Naive thymus-derived CD4-positive, alpha-beta T cell (primary cell): ENCODE measurements at regions not wholly inside any gene's neighbourhood (a gene's known extent, or its start where the extent isn't known, plus 50 kb on each side); places are given as distances from the start of the nearest gene placed in this dataset.

Source experiments
- ATAC-seq: fragments of 150-1000 bp; cut with Tn5 transposase; 2 replicates; pipeline ENCODE4 v1.10.0; 2021; ENCODE audit warnings: mild to moderate bottlenecking, moderate library complexity
- CTCF ChIA-PET: fragments of 350-600 bp; sonication (Branson Sonifier 250); formaldehyde crosslinking; loops from one replicate; lab custom pipeline; 2021; ENCODE audit warnings: antibody characterized with exemption; lab: Charles Lee
- POLR2A ChIA-PET: fragments of 350-600 bp; sonication (Branson Sonifier 250); formaldehyde crosslinking; loops from one replicate; lab custom pipeline; 2021; ENCODE audit warnings: antibody characterized with exemption, inconsistent platforms; lab: Charles Lee
- DNase-seq, 9 donors: peaks; one replicate each; pipeline versions ENCODE4 v3.0.0 to v3.0.0-alpha.2; 2020 to 2022; ENCODE audit warnings: mixed read lengths in 1 of 9
- H3K27ac ChIP-seq: one replicate; pipeline ENCODE4 v1.7.0; 2013; ENCODE audit warnings: mild to moderate bottlenecking, low read depth, low read length, moderate library complexity
- H3K27me3 ChIP-seq, 2 donors: one replicate each; pipeline ENCODE4 v1.7.0; 2013; ENCODE audit warnings: low read length in 2 of 2, mild to moderate bottlenecking in 2 of 2, moderate library complexity in 2 of 2; ENCODE audit not compliant: control insufficient read depth in 2 of 2, insufficient read depth in 2 of 2
- H3K36me3 ChIP-seq, 3 experiments: 1 replicate in 2 of 3; 2 replicates in 1 of 3; pipeline ENCODE4 v1.7.0; 2013; ENCODE audit warnings: low read length in 3 of 3, mild to moderate bottlenecking in 3 of 3, moderate library complexity in 1 of 3; ENCODE audit not compliant: insufficient read depth in 3 of 3, control insufficient read depth in 2 of 3
- H3K4me1 ChIP-seq, 2 donors: one replicate each; pipeline ENCODE4 v1.7.0; 2013; ENCODE audit warnings: low read length in 2 of 2, mild to moderate bottlenecking in 2 of 2, moderate library complexity in 1 of 2; ENCODE audit not compliant: control insufficient read depth in 2 of 2, insufficient read depth in 2 of 2
- H3K4me3 ChIP-seq: 2 replicates; pipeline ENCODE4 v1.7.0; 2013; ENCODE audit warnings: mild to moderate bottlenecking, low read length
- H3K9me3 ChIP-seq, 3 experiments: 1 replicate in 2 of 3; 2 replicates in 1 of 3; pipeline ENCODE4 v1.7.0; 2013; ENCODE audit warnings: low read length in 3 of 3; ENCODE audit not compliant: control insufficient read depth in 2 of 3
- H3K27ac Mint-ChIP-seq, 9 donors: one replicate each; pipeline ENCODE4 v1.8.0; 2020 to 2022; ENCODE audit warnings: mixed read lengths in 9 of 9, mild to moderate bottlenecking in 8 of 9, moderate library complexity in 5 of 9, inconsistent platforms in 2 of 9
- H3K27me3 Mint-ChIP-seq, 5 donors: one replicate each; pipeline ENCODE4 v1.8.0; 2021 to 2022; ENCODE audit warnings: mixed read lengths in 5 of 5, mild to moderate bottlenecking in 1 of 5
- H3K36me3 Mint-ChIP-seq, 5 donors: one replicate each; pipeline ENCODE4 v1.8.0; 2020 to 2022; ENCODE audit warnings: mixed read lengths in 5 of 5, mild to moderate bottlenecking in 3 of 5, inconsistent platforms in 1 of 5
- H3K4me1 Mint-ChIP-seq, 7 donors: one replicate each; pipeline ENCODE4 v1.8.0; 2020 to 2022; ENCODE audit warnings: mixed read lengths in 7 of 7, mild to moderate bottlenecking in 3 of 7, inconsistent platforms in 1 of 7
- H3K4me3 Mint-ChIP-seq, 10 donors: one replicate each; pipeline ENCODE4 v1.8.0; 2020 to 2022; ENCODE audit warnings: mild to moderate bottlenecking in 10 of 10, mixed read lengths in 10 of 10, moderate library complexity in 6 of 10, inconsistent platforms in 2 of 10
- H3K9me3 Mint-ChIP-seq, 11 donors: one replicate each; pipeline ENCODE4 v1.8.0; 2020 to 2022; ENCODE audit warnings: mixed read lengths in 11 of 11, mild to moderate bottlenecking in 4 of 11, inconsistent platforms in 1 of 11, moderate library complexity in 1 of 11
- intact Hi-C, 2 donors: fragments of 100-400 bp; cut with micrococcal nuclease; formaldehyde crosslinking; loops; one replicate each; pipeline ENCODE4 v1.15.1; 2023

- Mint-ChIP-seq H3K27ac (no peak overlapping the region), H3K27me3 (peaks cover 0 to 5% (median 0%) of the 10 kb centered on the region in 5 donors), H3K4me1 (peaks cover 0 to 6% (median 0%) of the 10 kb centered on the region in 7 donors), H3K4me3 (no peak overlapping the region), H3K36me3 (no peaks in the 10 kb centered on the region), H3K9me3 (peaks cover 0 to 5% (median 0%) of the 10 kb centered on the region in 11 donors)
- no peak overlapping the region for H3K27ac ChIP-seq
- no peaks in the 10 kb centered on the region for H3K4me1 ChIP-seq
- ChIA-PET CTCF (no interaction called here), POLR2A (no interaction called here)
- ATAC-seq (peak; percentile 78), DNase-seq (no peak)
- no peaks in the 10 kb centered on the region for H3K9me3 ChIP-seq
- no peaks in the 10 kb centered on the region for H3K36me3 ChIP-seq
- no peaks in the 10 kb centered on the region for H3K27me3 ChIP-seq
- intact Hi-C loops = no loop called here
- H3K4me3 ChIP-seq = no peak overlapping the region
Observed at GRCh38 chr13:80036845-80037504, 304.0 kb downstream of the SPRY2 start.

GRCh38 chr13:80035096-80035495 is 305.8 kb downstream of the SPRY2 start:
- Histone ChIP-seq H3K9me3 (no peaks in the 10 kb centered on the region), H3K27ac (no peak overlapping the region), H3K36me3 (no peaks in the 10 kb centered on the region), H3K4me1 (no peaks in the 10 kb centered on the region), H3K4me3 (no peak overlapping the region), H3K27me3 (no peaks in the 10 kb centered on the region)
- Mint-ChIP-seq H3K4me3 (no peak overlapping the region), H3K27me3 (peaks cover 0 to 5% (median 0%) of the 10 kb centered on the region in 5 donors), H3K9me3 (peaks cover 0 to 8% (median 0%) of the 10 kb centered on the region in 11 donors), H3K36me3 (no peaks in the 10 kb centered on the region), H3K27ac (no peak overlapping the region), H3K4me1 (peaks cover 0 to 6% (median 0%) of the 10 kb centered on the region in 7 donors)
- intact Hi-C loops = no loop called here
- DNase-seq (no peak), ATAC-seq (no peak)
- CTCF ChIA-PET = no interaction called here
- POLR2A ChIA-PET = no interaction called here

- H3K27ac Mint-ChIP-seq = no peak overlapping the region
- intact Hi-C loops = no loop called here
Observed at GRCh38 chr13:80033951-80034350, 307.0 kb downstream of the SPRY2 start.

GRCh38 chr13:80033286-80033685 is 307.6 kb downstream of the SPRY2 start:
- Mint-ChIP-seq H3K36me3 (no peaks in the 10 kb centered on the region), H3K9me3 (peaks cover 0 to 9% (median 0%) of the 10 kb centered on the region in 11 donors), H3K27me3 (peaks cover 0 to 5% (median 0%) of the 10 kb centered on the region in 5 donors), H3K27ac (no peak overlapping the region), H3K4me1 (peaks cover 0 to 6% (median 0%) of the 10 kb centered on the region in 7 donors), H3K4me3 (no peak overlapping the region)
- Histone ChIP-seq H3K9me3 (no peaks in the 10 kb centered on the region), H3K4me1 (no peaks in the 10 kb centered on the region), H3K4me3 (no peak overlapping the region), H3K27ac (no peak overlapping the region), H3K36me3 (no peaks in the 10 kb centered on the region), H3K27me3 (no peaks in the 10 kb centered on the region)
- ChIA-PET CTCF (no interaction called here), POLR2A (no interaction called here)
- DNase-seq = no peak
- intact Hi-C loops = no loop called here
- no peak for ATAC-seq

More at GRCh38 chr13:80033951-80034350, 307.0 kb downstream of the SPRY2 start:
- Histone ChIP-seq H3K36me3 (no peaks in the 10 kb centered on the region), H3K4me3 (no peak overlapping the region), H3K9me3 (no peaks in the 10 kb centered on the region), H3K4me1 (no peaks in the 10 kb centered on the region), H3K27ac (no peak overlapping the region), H3K27me3 (no peaks in the 10 kb centered on the region)
- no peak for DNase-seq
- H3K4me3 Mint-ChIP-seq = no peak overlapping the region
- ATAC-seq = no peak
- H3K27me3 Mint-ChIP-seq = peaks cover 0 to 5% (median 0%) of the 10 kb centered on the region in 5 donors
- ChIA-PET POLR2A (no interaction called here), CTCF (no interaction called here)
- peaks cover 0 to 9% (median 0%) of the 10 kb centered on the region in 11 donors for H3K9me3 Mint-ChIP-seq
- peaks cover 0 to 6% (median 0%) of the 10 kb centered on the region in 7 donors for H3K4me1 Mint-ChIP-seq
- H3K36me3 Mint-ChIP-seq = no peaks in the 10 kb centered on the region

GRCh38 chr13:80030491-80030890 is 310.4 kb downstream of the SPRY2 start:
- Mint-ChIP-seq H3K36me3 (no peaks in the 10 kb centered on the region), H3K9me3 (peaks cover 0 to 5% (median 0%) of the 10 kb centered on the region in 11 donors), H3K4me1 (peaks cover 0 to 2% (median 0%) of the 10 kb centered on the region in 7 donors), H3K27me3 (no peaks in the 10 kb centered on the region), H3K4me3 (no peak overlapping the region), H3K27ac (no peak overlapping the region)
- Histone ChIP-seq H3K9me3 (no peaks in the 10 kb centered on the region), H3K4me3 (no peak overlapping the region), H3K4me1 (no peaks in the 10 kb centered on the region), H3K27me3 (no peaks in the 10 kb centered on the region), H3K36me3 (no peaks in the 10 kb centered on the region), H3K27ac (no peak overlapping the region)
- peak; percentile 24 for ATAC-seq
- CTCF ChIA-PET = no interaction called here
- POLR2A ChIA-PET = no interaction called here
- intact Hi-C loops = no loop called here
- DNase-seq = no peak

- no peak overlapping the region for H3K4me3 Mint-ChIP-seq
- peaks cover 0 to 2% (median 0%) of the 10 kb centered on the region in 7 donors for H3K4me1 Mint-ChIP-seq
- no peaks in the 10 kb centered on the region for H3K36me3 ChIP-seq
- ChIA-PET POLR2A (no interaction called here), CTCF (no interaction called here)
- H3K27me3 ChIP-seq = no peaks in the 10 kb centered on the region
- H3K4me3 ChIP-seq = no peak overlapping the region
- DNase-seq (no peak), ATAC-seq (no peak)
- no peaks in the 10 kb centered on the region for H3K27me3 Mint-ChIP-seq
- no peak overlapping the region for H3K27ac Mint-ChIP-seq
- H3K9me3 Mint-ChIP-seq = peaks cover 0 to 5% (median 0%) of the 10 kb centered on the region in 11 donors
- H3K27ac ChIP-seq = no peak overlapping the region
- H3K9me3 ChIP-seq = no peaks in the 10 kb centered on the region
- no peaks in the 10 kb centered on the region for H3K36me3 Mint-ChIP-seq
- H3K4me1 ChIP-seq = no peaks in the 10 kb centered on the region
- intact Hi-C loops = loop anchor here in 1 of 2 donors (10.0 kb wide), 1 partner anchor 56 kb away; no protein-coding TSS in a partner anchor
Observed at GRCh38 chr13:80029170-80029569, 311.8 kb downstream of the SPRY2 start.

GRCh38 chr13:80022146-80022545 is 318.8 kb downstream of the SPRY2 start:
- CTCF ChIA-PET = no interaction called here
- Mint-ChIP-seq H3K4me3 (no peak overlapping the region), H3K27me3 (peaks cover 0 to 2% (median 0%) of the 10 kb centered on the region in 5 donors), H3K27ac (no peak overlapping the region), H3K9me3 (peaks cover 0 to 7% (median 0%) of the 10 kb centered on the region in 11 donors), H3K36me3 (peaks cover 0 to 4% (median 0%) of the 10 kb centered on the region in 5 donors), H3K4me1 (no peaks in the 10 kb centered on the region)
- DNase-seq (no peak), ATAC-seq (no peak)
- Histone ChIP-seq H3K4me1 (no peaks in the 10 kb centered on the region), H3K27ac (no peak overlapping the region), H3K27me3 (no peaks in the 10 kb centered on the region), H3K4me3 (no peak overlapping the region), H3K36me3 (no peaks in the 10 kb centered on the region), H3K9me3 (no peaks in the 10 kb centered on the region)
- POLR2A ChIA-PET = no interaction called here
- intact Hi-C loops = loop anchor here in 1 of 2 donors (10.0 kb wide), 1 partner anchor 63 kb away; no protein-coding TSS in a partner anchor
